D721Med (cell line): ENCODE measurements at regions not wholly inside any gene's neighbourhood (a gene's known extent, or its start where the extent isn't known, plus 50 kb on each side); places are given as distances from the start of the nearest gene placed in this dataset.

Experiments used
- DNase-seq: peaks from one replicate; pipeline ENCODE4 v3.0.0; 2011; ENCODE audit warnings: low spot score; ENCODE audit not compliant: insufficient read length
- FAIRE-seq: peaks from 2 replicates; lab custom pipeline; 2011; peaks lifted over from hg19 to GRCh38; lab: Jason Lieb, UNC
- CTCF ChIP-seq: IDR thresholded peaks from 2 replicates; pipeline ENCODE4 v1.5.1; 2012; ENCODE audit warnings: mild to moderate bottlenecking, control low read depth; ENCODE audit not compliant: insufficient read depth; ENCODE audit errors: missing control alignments

GRCh38 chr6:43966853-43967718, 160.2 kb downstream of the MRPL14 start:
- TF ChIP-seq CTCF = no peak
- no peak for FAIRE-seq
- DNase-seq = no peak

- no peak for TF ChIP-seq CTCF
- no peak for FAIRE-seq
- no peak for DNase-seq
These were observed 160.9 kb downstream of the MRPL14 start for GRCh38 chr6:43966374-43966658.

GRCh38 chr6:43965628-43966373, 161.5 kb downstream of the MRPL14 start:
- DNase-seq (no peak), FAIRE-seq (no peak)
- TF ChIP-seq CTCF = no peak

GRCh38 chr6:43964659-43965570, 162.3 kb downstream of the MRPL14 start:
- FAIRE-seq = no peak
- DNase-seq = no peak
- no peak for TF ChIP-seq CTCF

GRCh38 chr6:43963877-43964658, 163.2 kb downstream of the MRPL14 start:
- no peak for FAIRE-seq
- TF ChIP-seq CTCF = no peak

GRCh38 chr6:43963203-43963602, 164.0 kb downstream of the MRPL14 start:
- no peak for DNase-seq
- no peak for FAIRE-seq
- no peak for TF ChIP-seq CTCF

More at GRCh38 chr6:43963877-43964658, 163.2 kb downstream of the MRPL14 start:
- no peak for DNase-seq
